Vagina (tissue), 2 donors: ENCODE measurements at regions not wholly inside any gene's neighbourhood (a gene's known extent, or its start where the extent isn't known, plus 50 kb on each side); places are given as distances from the start of the nearest gene placed in this dataset.
A peak's percentile ranks its signal among the peaks of the same experiment; 100 is the strongest.

Source experiments
- DNase-seq, 2 donors: peaks; one replicate each; pipeline ENCODE4 v3.0.0-alpha.2; 2017; ENCODE audit errors: extremely low spot score in 2 of 2
- H3K27ac ChIP-seq: fragments of 200-600 bp; sonication (generic); one replicate; pipeline ENCODE4 v1.5.1; 2019
- H3K27me3 ChIP-seq: fragments of 200-600 bp; sonication (generic); one replicate; pipeline ENCODE4 v1.5.1; 2019
- H3K36me3 ChIP-seq, 2 donors: fragments of 200-600 bp; sonication (generic); one replicate each; pipeline ENCODE4 v1.5.1; 2017 to 2019
- H3K4me1 ChIP-seq: fragments of 200-600 bp; sonication (generic); one replicate; pipeline ENCODE4 v1.5.1; 2019
- H3K4me3 ChIP-seq, 2 donors: fragments of 200-600 bp; sonication (generic); 1 replicate in 1 of 2; 2 replicates in 1 of 2; pipeline ENCODE4 v1.5.1; 2016 to 2019
- H3K9me3 ChIP-seq: fragments of 200-600 bp; sonication (generic); one replicate; pipeline ENCODE4 v1.5.1; 2019
- CTCF ChIP-seq, 3 experiments: fragments of 450-650 bp in 2 of 3; fragments of 200-600 bp in 1 of 3; sonication (generic) in 1 of 3; IDR thresholded peaks; one replicate each; pipeline ENCODE4 v1.5.1; 2017 to 2019; ENCODE audit warnings: antibody characterized with exemption in 3 of 3, mild to moderate bottlenecking in 2 of 3, moderate library complexity in 2 of 3
- POLR2A ChIP-seq, 2 donors: fragments of 450-650 bp; IDR thresholded peaks; one replicate each; pipeline ENCODE4 v1.6.1; 2017; ENCODE audit warnings: antibody characterized with exemption in 2 of 2, mild to moderate bottlenecking in 2 of 2, moderate library complexity in 2 of 2
- POLR2AphosphoS5 ChIP-seq, 2 donors: sonication (generic); formaldehyde crosslinking; IDR thresholded peaks; one replicate each; pipeline ENCODE4 v1.9.0; 2017; ENCODE audit warnings: antibody characterized with exemption in 2 of 2, mild to moderate bottlenecking in 2 of 2, low read depth in 1 of 2; ENCODE audit not compliant: insufficient read depth in 1 of 2
- intact Hi-C: fragments of 100-400 bp; cut with DNase I; formaldehyde crosslinking; loops from one replicate; pipeline ENCODE4 v1.15.1; 2023

GRCh38 chr12:124660851-124661250 is 93.4 kb upstream of the NCOR2 start:
- peaks cover 12% of the 10 kb centered on the region for H3K4me1 ChIP-seq
- H3K27me3 ChIP-seq = no peaks in the 10 kb centered on the region
- H3K4me3 ChIP-seq = no peak overlapping the region
- no peak for DNase-seq
- no peak overlapping the region for H3K27ac ChIP-seq
- H3K9me3 ChIP-seq = no peaks in the 10 kb centered on the region
- no peak for TF ChIP-seq POLR2AphosphoS5 (IDR thresholded peaks at IDR 0.05; ENCODE audit: insufficient read depth in 1 of 2, low read depth in 1 of 2)
- no peak for TF ChIP-seq CTCF (IDR thresholded peaks at IDR 0.05)
- TF ChIP-seq POLR2A (IDR thresholded peaks at IDR 0.05) = no peak
- intact Hi-C loops = no loop called here
- H3K36me3 ChIP-seq = no peaks in the 10 kb centered on the region

- Histone ChIP-seq H3K36me3 (no peaks in the 10 kb centered on the region), H3K4me3 (no peak overlapping the region), H3K9me3 (no peaks in the 10 kb centered on the region), H3K4me1 (peaks cover 27% of the 10 kb centered on the region), H3K27ac (no peak overlapping the region), H3K27me3 (no peaks in the 10 kb centered on the region)
- TF ChIP-seq POLR2A (IDR thresholded peaks at IDR 0.05) (no peak), CTCF (IDR thresholded peaks at IDR 0.05) (no peak), POLR2AphosphoS5 (IDR thresholded peaks at IDR 0.05; ENCODE audit: insufficient read depth in 1 of 2, low read depth in 1 of 2) (no peak)
- intact Hi-C loops = no loop called here
- DNase-seq = no peak
Observed at GRCh38 chr12:124658806-124659402, 91.5 kb upstream of the NCOR2 start.

GRCh38 chr12:124658302-124658701 is 90.9 kb upstream of the NCOR2 start:
- TF ChIP-seq POLR2A (IDR thresholded peaks at IDR 0.05) (no peak), POLR2AphosphoS5 (IDR thresholded peaks at IDR 0.05; ENCODE audit: insufficient read depth in 1 of 2, low read depth in 1 of 2) (no peak), CTCF (IDR thresholded peaks at IDR 0.05) (no peak)
- no peak overlapping the region for H3K4me3 ChIP-seq
- H3K36me3 ChIP-seq = no peaks in the 10 kb centered on the region
- no peak overlapping the region for H3K27ac ChIP-seq
- DNase-seq = no peak
- H3K27me3 ChIP-seq = no peaks in the 10 kb centered on the region
- H3K9me3 ChIP-seq = no peaks in the 10 kb centered on the region
- peaks cover 27% of the 10 kb centered on the region for H3K4me1 ChIP-seq
- intact Hi-C loops = no loop called here

GRCh38 chr12:124656947-124657434 is 89.6 kb upstream of the NCOR2 start:
- DNase-seq = no peak
- Histone ChIP-seq H3K27ac (no peak overlapping the region), H3K4me1 (peaks cover 27% of the 10 kb centered on the region), H3K27me3 (no peaks in the 10 kb centered on the region), H3K4me3 (no peak overlapping the region), H3K36me3 (no peaks in the 10 kb centered on the region), H3K9me3 (no peaks in the 10 kb centered on the region)
- intact Hi-C loops = no loop called here
- TF ChIP-seq POLR2AphosphoS5 (IDR thresholded peaks at IDR 0.05; ENCODE audit: insufficient read depth in 1 of 2, low read depth in 1 of 2) (no peak), POLR2A (IDR thresholded peaks at IDR 0.05) (no peak), CTCF (IDR thresholded peaks at IDR 0.05) (no peak)

GRCh38 chr12:124655698-124656516 is 88.5 kb upstream of the NCOR2 start:
- H3K4me3 ChIP-seq = peak overlapping the region in 1 of 2 donors; percentile 15
- H3K27ac ChIP-seq = peak overlapping the region; percentile 81
- intact Hi-C loops = no loop called here
- peak in 1 of 2 donors; percentile 96 for DNase-seq
- H3K27me3 ChIP-seq = no peaks in the 10 kb centered on the region
- TF ChIP-seq CTCF (IDR thresholded peaks at IDR 0.05) (no peak), POLR2AphosphoS5 (IDR thresholded peaks at IDR 0.05; ENCODE audit: insufficient read depth in 1 of 2, low read depth in 1 of 2) (peak in 1 of 2 donors; percentile 74), POLR2A (IDR thresholded peaks at IDR 0.05) (no peak)
- H3K4me1 ChIP-seq = peaks cover 27% of the 10 kb centered on the region
- H3K36me3 ChIP-seq = no peaks in the 10 kb centered on the region
- no peaks in the 10 kb centered on the region for H3K9me3 ChIP-seq
